Hepatocyte (in vitro differentiated cells): ENCODE measurements at regions not wholly inside any gene's neighbourhood (a gene's known extent, or its start where the extent isn't known, plus 50 kb on each side); places are given as distances from the start of the nearest gene placed in this dataset.

ENCODE experiments used
- DNase-seq: peaks from one replicate; pipeline ENCODE4 v3.0.0-alpha.2; 2016; ENCODE audit warnings: low spot score
- H2AFZ ChIP-seq: fragments of 200-600 bp; sonication (generic); 2 replicates; pipeline ENCODE4 v1.6.0; 2016; ENCODE audit warnings: antibody characterized with exemption, mild to moderate bottlenecking
- H3K27ac ChIP-seq: fragments of 200-600 bp; sonication (generic); 2 replicates; pipeline ENCODE4 v1.5.1; 2016; ENCODE audit warnings: mild to moderate bottlenecking
- H3K27me3 ChIP-seq: fragments of 200-600 bp; sonication (generic); 2 replicates; pipeline ENCODE4 v1.6.1; 2016
- H3K36me3 ChIP-seq: fragments of 200-600 bp; sonication (generic); replicated peaks from 2 replicates; pipeline ENCODE4 v1.5.1; 2016; ENCODE audit warnings: low read depth; ENCODE audit not compliant: insufficient read depth
- H3K4me1 ChIP-seq: fragments of 200-600 bp; sonication (generic); 2 replicates; pipeline ENCODE4 v1.5.1; 2016; ENCODE audit warnings: mild to moderate bottlenecking, moderate library complexity; ENCODE audit not compliant: insufficient read depth
- H3K4me2 ChIP-seq: fragments of 200-600 bp; sonication (generic); 2 replicates; pipeline ENCODE4 v1.6.0; 2016
- H3K4me3 ChIP-seq: fragments of 200-600 bp; sonication (generic); 2 replicates; pipeline ENCODE4 v1.5.1; 2016; ENCODE audit warnings: mild to moderate bottlenecking
- H3K79me2 ChIP-seq: fragments of 200-600 bp; sonication (generic); 2 replicates; pipeline ENCODE4 v1.6.0; 2017; ENCODE audit warnings: mild to moderate bottlenecking
- H3K9me2 ChIP-seq: fragments of 200-600 bp; sonication (generic); replicated peaks from 2 replicates; pipeline ENCODE4 v1.6.0; 2017; ENCODE audit warnings: mild to moderate bottlenecking; ENCODE audit not compliant: insufficient read depth
- H3K9me3 ChIP-seq: fragments of 200-600 bp; sonication (generic); 2 replicates; pipeline ENCODE4 v1.5.1; 2016; ENCODE audit warnings: low read depth, mild to moderate bottlenecking
- H4K20me1 ChIP-seq: fragments of 200-600 bp; sonication (generic); 2 replicates; pipeline ENCODE4 v1.6.0; 2016; ENCODE audit warnings: mild to moderate bottlenecking; ENCODE audit not compliant: insufficient read depth, poor library complexity, severe bottlenecking
- CTCF ChIP-seq: fragments of 200-600 bp; sonication (generic); IDR thresholded peaks from 2 replicates; pipeline ENCODE4 v1.5.1; 2016; ENCODE audit warnings: antibody characterized with exemption, mild to moderate bottlenecking; ENCODE audit not compliant: poor library complexity
- EZH2 ChIP-seq: fragments of 200-600 bp; sonication (generic); IDR thresholded peaks from 2 replicates; pipeline ENCODE4 v1.6.1; 2016; ENCODE audit warnings: antibody characterized with exemption, mild to moderate bottlenecking, borderline replicate concordance
- EZH2phosphoT487 ChIP-seq: fragments of 200-600 bp; sonication (generic); IDR thresholded peaks from one replicate; pipeline ENCODE4 v1.6.1; 2018; ENCODE audit warnings: antibody characterized with exemption, mild to moderate bottlenecking, low read depth, moderate library complexity; ENCODE audit not compliant: unreplicated experiment, severe bottlenecking
- WGBS: methylation state at CpG from one replicate; pipeline ENCODE4 v1.1.6; 2016; ENCODE audit warnings: low lambda C conversion rate; ENCODE audit errors: missing lambda C conversion rate; 5-methylcytosine and 5-hydroxymethylcytosine counted together

GRCh38 chr1:163442231-163442879, 120.6 kb downstream of the NUF2 start:
- Histone ChIP-seq H3K4me3 (no peak overlapping the region), H3K9me3 (no peaks in the 10 kb centered on the region), H4K20me1 (no peaks in the 10 kb centered on the region), H3K4me2 (no peak overlapping the region), H3K79me2 (no peaks in the 10 kb centered on the region), H3K4me1 (no peaks in the 10 kb centered on the region), H3K27me3 (no peaks in the 10 kb centered on the region), H3K27ac (no peak overlapping the region), H3K9me2 (no peaks in the 10 kb centered on the region), H2AFZ (no peak overlapping the region), H3K36me3 (no peaks in the 10 kb centered on the region)
- no peak for DNase-seq
- TF ChIP-seq CTCF (no peak), EZH2 (no peak), EZH2phosphoT487 (no peak)
- 87% methylated on average over 4 of the region's 4 CpGs for WGBS

DNA sequence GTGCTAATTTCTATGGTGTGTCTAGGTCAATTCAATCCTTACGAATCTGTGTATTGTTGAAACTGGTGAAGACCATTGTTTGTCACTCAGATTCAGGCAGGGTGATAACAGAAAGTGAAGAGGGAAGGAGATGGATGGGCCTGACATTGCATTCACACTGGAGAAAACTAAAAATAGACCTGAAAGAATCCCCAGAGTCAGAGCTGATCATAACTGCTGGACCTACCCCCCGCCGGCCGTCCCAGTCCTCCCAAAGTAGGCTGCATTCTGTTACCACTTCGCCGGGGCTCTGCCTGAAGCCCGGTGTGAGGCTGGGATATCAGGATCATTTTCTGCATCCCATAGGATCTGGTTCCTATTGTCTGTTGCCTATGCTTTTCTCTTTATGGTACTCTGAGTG, 121.1 kb downstream of the NUF2 start:
- no peak for DNase-seq
- Histone ChIP-seq H3K27me3 (no peaks in the 10 kb centered on the region), H3K4me3 (no peak overlapping the region), H3K4me2 (no peak overlapping the region), H2AFZ (no peak overlapping the region), H3K9me3 (no peaks in the 10 kb centered on the region), H4K20me1 (no peaks in the 10 kb centered on the region), H3K36me3 (no peaks in the 10 kb centered on the region), H3K4me1 (no peaks in the 10 kb centered on the region), H3K27ac (no peak overlapping the region), H3K79me2 (no peaks in the 10 kb centered on the region), H3K9me2 (no peaks in the 10 kb centered on the region)
- WGBS = 79% methylated on average over 7 of the region's 7 CpGs
- TF ChIP-seq EZH2phosphoT487 (no peak), EZH2 (no peak), CTCF (no peak)

DNA sequence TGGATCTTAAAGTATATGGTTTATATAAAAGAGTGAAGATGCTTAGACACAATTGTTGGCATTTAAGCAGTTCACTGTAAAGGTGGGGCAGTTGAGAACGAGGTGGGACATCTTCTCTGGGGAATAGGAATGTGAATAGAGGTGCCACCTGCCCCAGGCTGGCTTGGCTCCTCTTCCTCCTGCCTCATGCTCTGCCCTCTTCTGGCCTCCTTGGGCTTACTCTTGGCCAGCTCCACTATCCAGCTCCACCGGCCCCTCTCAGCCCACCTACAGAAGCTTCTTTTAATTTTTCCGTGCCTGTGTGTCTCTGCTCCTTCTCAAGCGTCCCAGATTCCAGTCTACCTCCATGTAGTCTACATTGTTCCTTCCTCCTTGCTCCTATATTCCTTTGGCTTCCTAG, 122.1 kb downstream of the NUF2 start:
- no peaks in the 10 kb centered on the region for H3K79me2 ChIP-seq
- H2AFZ ChIP-seq = no peak overlapping the region
- no peak overlapping the region for H3K4me2 ChIP-seq
- no peak overlapping the region for H3K27ac ChIP-seq
- H3K9me2 ChIP-seq = no peaks in the 10 kb centered on the region
- DNase-seq = no peak
- H3K9me3 ChIP-seq = no peaks in the 10 kb centered on the region
- H3K4me3 ChIP-seq = no peak overlapping the region
- no peaks in the 10 kb centered on the region for H4K20me1 ChIP-seq
- no peaks in the 10 kb centered on the region for H3K4me1 ChIP-seq
- WGBS = 90% methylated on average over 4 of the region's 4 CpGs
- H3K36me3 ChIP-seq = no peaks in the 10 kb centered on the region
- no peaks in the 10 kb centered on the region for H3K27me3 ChIP-seq
- no peak for TF ChIP-seq EZH2phosphoT487
- TF ChIP-seq CTCF = no peak

- DNase-seq = no peak
- H3K4me1 ChIP-seq = no peaks in the 10 kb centered on the region
- no peaks in the 10 kb centered on the region for H3K9me3 ChIP-seq
- 35% methylated on average over 2 of the region's 2 CpGs for WGBS
- no peak for TF ChIP-seq CTCF
- no peak for TF ChIP-seq EZH2phosphoT487
- TF ChIP-seq EZH2 = no peak
- no peaks in the 10 kb centered on the region for H3K27me3 ChIP-seq
- H3K36me3 ChIP-seq = no peaks in the 10 kb centered on the region
- no peak overlapping the region for H3K4me3 ChIP-seq
- H2AFZ ChIP-seq = no peak overlapping the region
- no peak overlapping the region for H3K27ac ChIP-seq
- no peak overlapping the region for H3K4me2 ChIP-seq
- H3K9me2 ChIP-seq = no peaks in the 10 kb centered on the region
- H3K79me2 ChIP-seq = no peaks in the 10 kb centered on the region
- no peaks in the 10 kb centered on the region for H4K20me1 ChIP-seq
Measured at GRCh38 chr1:163444665-163445064, 122.9 kb downstream of the NUF2 start.
